C4-2B (cell line): ENCODE measurements at regions not wholly inside any gene's neighbourhood (a gene's known extent, or its start where the extent isn't known, plus 50 kb on each side); places are given as distances from the start of the nearest gene placed in this dataset.

Source experiments
- CTCF ChIP-seq: fragments of 450-650 bp; conservative IDR thresholded peaks from 2 replicates; pipeline ENCODE4 v1.5.1; 2017; ENCODE audit warnings: mild to moderate bottlenecking
- ZFX ChIP-seq: fragments of 450-650 bp; IDR thresholded peaks from 2 replicates; pipeline ENCODE4 v1.6.1; 2017

- TF ChIP-seq CTCF (no peak), ZFX (no peak)
Observed at GRCh38 chr14:76583805-76584204, 177.5 kb upstream of the VASH1 start.
